ENCODE measurements at regions not wholly inside any gene's neighbourhood (a gene's known extent, or its start where the extent isn't known, plus 50 kb on each side); places are given as distances from the start of the nearest gene placed in this dataset.

GRCh38 chr20:60967431-60968316, 284.4 kb upstream of the CDH4 start:
- Mint-ChIP-seq H3K9me3 (no peaks in the 10 kb centered on the region), H3K27ac (no peak overlapping the region)
- intact Hi-C loops (cut with micrococcal nuclease), result no loop called here

GRCh38 chr20:60968853-60969720, 283.0 kb upstream of the CDH4 start:
- H3K27me3 Mint-ChIP-seq (ENCODE audit: low read depth), result peaks cover 6% of the 10 kb centered on the region
- no peaks in the 10 kb centered on the region for H3K4me1 Mint-ChIP-seq (ENCODE audit: low read depth)
- no peaks in the 10 kb centered on the region for H3K36me3 Mint-ChIP-seq (ENCODE audit: low read depth)
- DNase-seq, result no peak
- H3K27ac Mint-ChIP-seq, result no peak overlapping the region
- H3K9me3 Mint-ChIP-seq, result no peaks in the 10 kb centered on the region
- intact Hi-C loops (cut with micrococcal nuclease), result no loop called here
- H3K4me3 Mint-ChIP-seq, result no peak overlapping the region
- CTCF ChIA-PET, result no interaction called here

More at GRCh38 chr20:60967431-60968316, 284.4 kb upstream of the CDH4 start:
- CTCF ChIA-PET, result no interaction called here
- DNase-seq, result no peak
- H3K27me3 Mint-ChIP-seq (ENCODE audit: low read depth), result peaks cover 3% of the 10 kb centered on the region
- H3K4me1 Mint-ChIP-seq (ENCODE audit: low read depth), result no peaks in the 10 kb centered on the region
- no peak overlapping the region for H3K4me3 Mint-ChIP-seq
- no peaks in the 10 kb centered on the region for H3K36me3 Mint-ChIP-seq (ENCODE audit: low read depth)

GRCh38 chr20:60970601-60971000, 281.5 kb upstream of the CDH4 start:
- Mint-ChIP-seq H3K27ac (no peak overlapping the region), H3K4me3 (no peak overlapping the region), H3K4me1 (ENCODE audit: low read depth) (no peaks in the 10 kb centered on the region), H3K27me3 (ENCODE audit: low read depth) (peaks cover 6% of the 10 kb centered on the region), H3K36me3 (ENCODE audit: low read depth) (no peaks in the 10 kb centered on the region), H3K9me3 (no peaks in the 10 kb centered on the region)
- DNase-seq, result no peak
- CTCF ChIA-PET, result no interaction called here
- intact Hi-C loops (cut with micrococcal nuclease), result no loop called here

- Mint-ChIP-seq H3K36me3 (ENCODE audit: low read depth) (no peaks in the 10 kb centered on the region), H3K9me3 (no peaks in the 10 kb centered on the region), H3K4me1 (ENCODE audit: low read depth) (no peaks in the 10 kb centered on the region), H3K27ac (no peak overlapping the region), H3K27me3 (ENCODE audit: low read depth) (peaks cover 3% of the 10 kb centered on the region), H3K4me3 (no peak overlapping the region)
- no peak for DNase-seq
- intact Hi-C loops (cut with micrococcal nuclease), result no loop called here
- CTCF ChIA-PET, result interaction anchor here (0.6 kb wide), 1 partner anchor 914 kb away, joined by 3 read pairs; no protein-coding TSS in a partner anchor
Observed at GRCh38 chr20:60974022-60974421, 278.0 kb upstream of the CDH4 start.

DNA sequence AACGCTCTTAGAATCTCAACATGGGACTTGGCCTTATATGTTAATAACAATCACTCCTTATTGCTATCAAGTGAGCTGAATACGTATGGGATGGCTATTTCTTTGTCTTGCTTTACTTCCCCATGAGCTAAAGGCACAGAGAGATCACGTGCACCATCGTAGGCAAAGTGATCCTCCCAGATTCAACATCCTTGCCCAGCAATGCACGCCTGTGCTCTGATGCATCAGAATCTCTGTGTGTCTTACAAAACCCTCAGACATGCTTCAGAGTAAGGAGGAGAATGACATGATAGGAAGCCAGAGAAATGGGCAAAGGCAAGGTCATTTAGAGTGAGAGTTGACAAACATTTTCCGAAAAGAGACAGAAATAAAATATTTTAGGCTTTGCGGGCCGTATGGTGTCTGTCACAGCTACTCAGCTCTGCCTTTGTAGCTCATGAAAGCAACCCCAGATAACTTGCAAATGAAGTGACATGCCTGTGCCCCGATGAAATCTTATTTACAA, 277.6 kb upstream of the CDH4 start:
- Mint-ChIP-seq H3K9me3 (no peaks in the 10 kb centered on the region), H3K4me3 (no peak overlapping the region), H3K27me3 (ENCODE audit: low read depth) (peaks cover 3% of the 10 kb centered on the region), H3K4me1 (ENCODE audit: low read depth) (no peaks in the 10 kb centered on the region), H3K27ac (no peak overlapping the region), H3K36me3 (ENCODE audit: low read depth) (no peaks in the 10 kb centered on the region)
- intact Hi-C loops (cut with micrococcal nuclease), result no loop called here
- no peak for DNase-seq
- CTCF ChIA-PET, result interaction anchor here (0.6 kb wide), 1 partner anchor 913 kb away, joined by 3 read pairs; no protein-coding TSS in a partner anchor

DNA sequence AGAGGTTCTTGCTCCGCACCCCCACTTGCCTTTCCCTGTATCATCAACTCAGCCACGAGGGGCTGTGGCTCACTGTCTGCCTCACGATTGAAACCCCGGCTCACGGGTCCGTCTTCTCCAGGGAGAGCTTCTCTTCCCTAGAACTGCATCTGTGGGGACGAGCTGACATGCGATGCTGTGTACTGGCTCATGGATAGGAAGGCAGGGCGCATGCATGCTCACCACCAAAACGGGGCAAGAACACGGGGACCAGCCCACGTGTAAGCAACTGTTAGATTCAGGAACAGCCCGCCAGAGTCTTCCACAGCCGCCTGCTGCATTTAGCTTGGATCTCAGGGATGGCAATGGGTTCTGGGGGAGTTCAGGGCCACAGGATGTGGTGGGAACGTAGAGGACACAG, 275.9 kb upstream of the CDH4 start:
- CTCF ChIA-PET, result interaction anchor here (1.0 kb wide), 1 partner anchor 11 kb away, joined by 4 read pairs; no protein-coding TSS in a partner anchor
- no peaks in the 10 kb centered on the region for H3K4me1 Mint-ChIP-seq (ENCODE audit: low read depth)
- H3K9me3 Mint-ChIP-seq, result peaks cover 12% of the 10 kb centered on the region
- H3K27me3 Mint-ChIP-seq (ENCODE audit: low read depth), result peaks cover 5% of the 10 kb centered on the region
- no peak overlapping the region for H3K4me3 Mint-ChIP-seq
- no peak for DNase-seq
- intact Hi-C loops (cut with micrococcal nuclease), result no loop called here
- no peaks in the 10 kb centered on the region for H3K36me3 Mint-ChIP-seq (ENCODE audit: low read depth)
- H3K27ac Mint-ChIP-seq, result no peak overlapping the region

DNA sequence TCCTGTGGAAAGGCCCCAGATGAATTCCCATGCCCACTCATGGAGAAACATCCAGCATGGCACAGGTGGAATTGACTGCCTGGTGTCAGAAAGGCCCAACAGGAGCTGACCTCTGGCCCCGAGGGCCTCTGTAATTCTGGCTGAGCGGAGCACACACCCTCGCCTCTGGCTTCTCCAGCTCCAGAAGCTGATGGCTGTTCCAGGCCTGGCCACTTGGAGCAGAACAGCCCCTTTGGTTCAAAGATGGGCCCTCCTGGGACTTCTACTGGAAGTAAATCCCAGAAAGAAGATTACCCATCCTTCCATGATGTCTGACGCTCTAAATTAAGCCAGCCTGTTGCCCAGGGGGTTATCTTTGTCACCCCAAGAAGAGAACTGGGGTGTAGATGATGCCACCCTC, 275.1 kb upstream of the CDH4 start:
- DNase-seq, result no peak
- H3K36me3 Mint-ChIP-seq (ENCODE audit: low read depth), result no peaks in the 10 kb centered on the region
- CTCF ChIA-PET, result no interaction called here
- H3K9me3 Mint-ChIP-seq, result peaks cover 12% of the 10 kb centered on the region
- H3K27me3 Mint-ChIP-seq (ENCODE audit: low read depth), result peaks cover 5% of the 10 kb centered on the region
- H3K4me1 Mint-ChIP-seq (ENCODE audit: low read depth), result no peaks in the 10 kb centered on the region
- H3K27ac Mint-ChIP-seq, result no peak overlapping the region
- intact Hi-C loops (cut with micrococcal nuclease), result no loop called here
- no peak overlapping the region for H3K4me3 Mint-ChIP-seq

DNA sequence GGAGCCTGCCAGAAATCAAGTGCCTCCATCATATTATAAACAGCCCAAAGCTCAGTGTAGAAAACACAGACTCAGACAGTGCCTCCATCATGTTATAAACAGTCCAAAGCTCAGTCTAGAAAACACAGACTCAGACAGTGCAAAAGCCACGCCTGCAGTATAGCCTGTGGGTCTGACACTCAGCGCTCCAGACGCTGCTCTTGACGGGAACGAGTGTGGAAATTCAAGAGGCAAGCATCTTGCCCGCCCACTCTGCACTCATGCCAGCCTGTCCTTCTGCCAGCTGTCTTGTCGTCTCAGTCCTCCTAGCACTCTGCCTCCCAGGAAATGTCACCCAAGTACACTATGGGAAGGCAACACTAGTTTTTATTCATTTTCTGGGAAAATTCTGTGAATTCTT, 274.2 kb upstream of the CDH4 start:
- CTCF ChIA-PET, result no interaction called here
- H3K27me3 Mint-ChIP-seq (ENCODE audit: low read depth), result peaks cover 5% of the 10 kb centered on the region

GRCh38 chr20:60984666-60985065, 267.4 kb upstream of the CDH4 start:
- H3K36me3 Mint-ChIP-seq (ENCODE audit: low read depth), result no peaks in the 10 kb centered on the region
- H3K4me3 Mint-ChIP-seq, result no peak overlapping the region
- peaks cover 3% of the 10 kb centered on the region for H3K27me3 Mint-ChIP-seq (ENCODE audit: low read depth)
- H3K27ac Mint-ChIP-seq, result no peak overlapping the region
- DNase-seq, result no peak
- no peaks in the 10 kb centered on the region for H3K4me1 Mint-ChIP-seq (ENCODE audit: low read depth)
- H3K9me3 Mint-ChIP-seq, result peaks cover 14% of the 10 kb centered on the region
- intact Hi-C loops (cut with micrococcal nuclease), result no loop called here
- CTCF ChIA-PET, result no interaction called here

More for the DNA sequence above, 274.2 kb upstream of the CDH4 start:
- DNase-seq, result no peak
- Mint-ChIP-seq H3K27ac (no peak overlapping the region), H3K4me1 (ENCODE audit: low read depth) (no peaks in the 10 kb centered on the region), H3K36me3 (ENCODE audit: low read depth) (no peaks in the 10 kb centered on the region), H3K4me3 (no peak overlapping the region), H3K9me3 (peaks cover 12% of the 10 kb centered on the region)
- intact Hi-C loops (cut with micrococcal nuclease), result no loop called here

- Mint-ChIP-seq H3K9me3 (peaks cover 2% of the 10 kb centered on the region), H3K4me1 (ENCODE audit: low read depth) (no peaks in the 10 kb centered on the region), H3K4me3 (no peak overlapping the region), H3K36me3 (ENCODE audit: low read depth) (no peaks in the 10 kb centered on the region), H3K27ac (no peak overlapping the region), H3K27me3 (ENCODE audit: low read depth) (no peaks in the 10 kb centered on the region)
- DNase-seq, result no peak
- intact Hi-C loops (cut with micrococcal nuclease), result no loop called here
- CTCF ChIA-PET, result interaction anchor here (1.3 kb wide), 1 partner anchor 11 kb away, joined by 4 read pairs; no protein-coding TSS in a partner anchor
Observed at GRCh38 chr20:60986506-60987156, 265.4 kb upstream of the CDH4 start.

GRCh38 chr20:60990061-60990460, 262.0 kb upstream of the CDH4 start:
- CTCF ChIA-PET, result no interaction called here
- H3K4me1 Mint-ChIP-seq (ENCODE audit: low read depth), result no peaks in the 10 kb centered on the region
- no peaks in the 10 kb centered on the region for H3K27me3 Mint-ChIP-seq (ENCODE audit: low read depth)

DNA sequence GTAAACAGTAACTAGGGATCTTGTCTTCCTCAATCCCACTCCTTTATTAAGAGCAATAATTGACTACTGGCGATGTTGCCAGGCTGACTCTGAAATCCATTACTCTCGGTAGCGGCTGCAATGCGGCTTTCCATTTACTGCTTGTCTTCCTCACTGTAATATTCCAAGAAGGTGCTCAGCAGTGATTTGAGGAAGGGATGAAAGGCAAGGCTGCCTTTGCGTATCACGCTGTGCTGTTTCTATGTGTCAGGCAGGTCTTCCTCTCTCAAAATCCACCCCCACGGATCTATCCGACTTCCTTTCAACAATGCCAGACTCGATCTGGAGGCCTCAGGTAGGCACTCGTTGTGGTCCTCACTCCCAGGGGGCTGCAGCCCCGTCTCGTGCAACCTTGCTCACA, 261.4 kb upstream of the CDH4 start:
- Mint-ChIP-seq H3K4me1 (ENCODE audit: low read depth) (no peaks in the 10 kb centered on the region), H3K36me3 (ENCODE audit: low read depth) (no peaks in the 10 kb centered on the region), H3K27ac (no peak overlapping the region), H3K4me3 (no peak overlapping the region), H3K27me3 (ENCODE audit: low read depth) (no peaks in the 10 kb centered on the region), H3K9me3 (peaks cover 2% of the 10 kb centered on the region)
- CTCF ChIA-PET, result no interaction called here
- intact Hi-C loops (cut with micrococcal nuclease), result no loop called here
- DNase-seq, result no peak

More at GRCh38 chr20:60990061-60990460, 262.0 kb upstream of the CDH4 start:
- H3K4me3 Mint-ChIP-seq, result no peak overlapping the region
- H3K36me3 Mint-ChIP-seq (ENCODE audit: low read depth), result no peaks in the 10 kb centered on the region
- peaks cover 2% of the 10 kb centered on the region for H3K9me3 Mint-ChIP-seq
- no peak overlapping the region for H3K27ac Mint-ChIP-seq
- intact Hi-C loops (cut with micrococcal nuclease), result no loop called here
- no peak for DNase-seq

All from activated naive CD4-positive, alpha-beta T cell treated with anti-CD3 and anti-CD28 coated beads for 36 hours (primary cell).